GM19240 (cell line): ENCODE measurements at regions not wholly inside any gene's neighbourhood (a gene's known extent, or its start where the extent isn't known, plus 50 kb on each side); places are given as distances from the start of the nearest gene placed in this dataset.
A peak's percentile ranks its signal among the peaks of the same experiment; 100 is the strongest.
"Not testable (repeated sequence)": the region's sequence is repeated elsewhere in the genome, so short reads cannot be mapped to it uniquely, and the experiment has no call there.

Experiments
- DNase-seq: peaks from one replicate; pipeline ENCODE4 v3.0.0; 2011; ENCODE audit warnings: low spot score; ENCODE audit not compliant: insufficient read length

DNA sequence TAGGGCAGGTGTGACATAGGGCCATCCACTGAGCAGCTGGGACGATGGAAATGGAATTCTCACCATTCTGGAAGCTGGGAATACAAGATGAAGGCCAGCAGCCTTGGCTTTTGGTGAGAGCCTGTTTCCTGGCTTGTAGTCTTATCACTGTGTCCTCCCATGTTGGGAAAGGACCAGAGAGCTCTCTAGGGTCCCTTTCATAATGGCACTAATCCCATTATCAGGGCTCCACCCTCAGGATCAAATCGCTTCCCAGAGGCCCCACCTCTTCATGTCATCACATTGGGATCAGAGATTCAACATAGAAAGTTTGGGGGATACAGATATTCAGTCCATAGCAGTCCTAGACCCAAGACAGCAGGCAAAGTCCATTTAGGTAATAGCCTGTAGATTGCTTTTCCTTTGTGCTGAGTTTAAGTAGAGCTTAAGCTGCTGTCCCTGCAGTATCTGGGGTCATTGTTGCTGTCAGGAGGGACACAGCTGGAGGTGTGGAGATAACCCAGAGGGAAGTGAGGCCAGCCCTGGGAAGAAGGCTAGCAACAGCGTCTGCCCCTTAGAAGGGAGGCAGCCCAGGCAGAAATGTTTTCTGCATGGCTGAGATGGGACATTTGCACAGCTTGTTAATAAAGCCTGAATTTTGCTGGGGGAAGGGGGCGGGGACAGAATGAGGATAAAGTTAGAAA, 136.5 kb upstream of the GPR12 start:
- no peak for DNase-seq

DNA sequence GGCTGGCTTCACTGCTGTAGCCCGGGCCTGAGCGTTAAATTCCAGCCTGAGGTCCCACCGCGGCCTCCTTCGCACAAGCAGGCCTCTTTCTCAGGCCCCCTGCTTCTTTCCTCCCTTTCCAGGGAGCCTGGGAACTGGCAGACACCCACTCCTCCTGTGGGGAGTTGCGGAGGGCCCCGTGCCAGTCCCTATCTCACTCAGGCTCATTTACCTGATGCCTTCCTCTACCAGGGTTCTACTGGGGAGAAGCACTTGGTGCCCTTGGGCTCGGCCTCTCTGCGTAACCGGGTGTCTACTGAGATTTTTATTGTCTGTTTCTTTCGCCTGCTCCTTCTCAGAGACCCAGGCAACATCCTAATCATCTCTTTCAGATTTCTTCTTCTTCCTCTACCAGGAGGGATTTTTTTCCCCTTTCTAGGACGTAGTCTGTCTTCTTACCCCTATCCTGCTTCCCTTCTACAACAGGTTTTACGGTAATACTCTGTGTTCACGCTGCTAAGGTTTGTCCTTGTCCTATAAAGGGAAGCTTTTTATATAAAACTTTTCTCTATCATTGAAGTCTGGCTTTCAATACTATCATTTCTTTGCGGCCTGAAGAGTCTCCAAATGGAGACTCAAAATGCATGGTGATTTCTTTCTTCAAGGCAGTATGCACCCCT, 135.4 kb upstream of the GPR12 start:
- no peak for DNase-seq

DNA sequence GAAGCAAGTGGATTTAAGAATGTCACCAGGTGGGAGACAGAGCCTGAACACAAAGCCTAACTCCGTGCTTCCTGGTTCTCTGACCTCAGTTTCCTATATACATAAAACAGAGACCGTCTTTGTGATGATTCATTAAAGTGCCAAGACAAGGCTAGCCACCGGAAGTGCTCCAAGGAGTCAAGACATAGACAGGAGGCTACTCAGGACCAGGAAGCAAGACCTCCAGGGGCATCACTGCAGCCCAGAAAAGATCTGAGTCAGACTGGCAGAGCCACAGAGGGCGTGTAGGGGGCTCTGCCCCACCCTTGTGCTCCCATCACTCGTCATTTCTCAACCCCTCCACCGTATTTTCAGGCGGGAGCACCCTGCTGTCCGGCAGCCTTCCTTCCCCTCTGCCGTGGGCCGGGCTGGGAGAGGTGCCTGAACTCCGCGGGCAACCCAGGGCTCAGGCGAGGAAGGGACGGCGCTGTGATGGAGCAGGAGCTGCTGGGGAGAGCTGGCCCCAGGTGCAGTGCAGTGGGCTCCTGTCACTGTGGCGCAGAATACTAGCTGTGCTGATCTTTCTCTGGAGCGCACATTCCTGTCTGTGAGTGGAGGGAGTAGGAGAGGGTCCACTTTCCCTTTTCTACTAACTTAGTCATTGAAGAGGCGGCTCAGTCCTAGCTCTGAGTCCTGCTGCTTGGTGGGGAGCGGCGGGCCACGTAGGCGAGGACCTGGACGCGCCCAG, 134.7 kb upstream of the GPR12 start:
- DNase-seq = no peak

DNA sequence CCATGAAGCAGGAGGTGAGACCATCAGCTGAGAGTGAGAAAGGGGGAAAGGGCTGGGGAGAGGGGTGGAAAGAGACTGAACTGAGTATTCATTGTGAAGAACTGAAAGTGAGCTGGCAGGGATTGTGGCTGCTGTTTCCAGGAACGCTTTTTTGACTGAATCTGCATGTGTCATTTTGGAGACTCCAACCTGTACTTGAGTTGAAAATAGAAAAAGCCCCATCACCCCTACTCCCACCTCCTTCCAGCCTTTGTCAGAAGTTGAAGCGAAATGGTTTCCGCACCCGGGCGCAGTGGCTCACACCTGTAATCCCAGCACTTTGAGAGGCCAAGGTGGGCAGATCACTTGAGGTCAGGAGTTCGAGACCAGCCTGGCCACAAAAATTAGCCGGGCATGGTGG, 128.0 kb upstream of the GPR12 start:
- no peak for DNase-seq

DNA sequence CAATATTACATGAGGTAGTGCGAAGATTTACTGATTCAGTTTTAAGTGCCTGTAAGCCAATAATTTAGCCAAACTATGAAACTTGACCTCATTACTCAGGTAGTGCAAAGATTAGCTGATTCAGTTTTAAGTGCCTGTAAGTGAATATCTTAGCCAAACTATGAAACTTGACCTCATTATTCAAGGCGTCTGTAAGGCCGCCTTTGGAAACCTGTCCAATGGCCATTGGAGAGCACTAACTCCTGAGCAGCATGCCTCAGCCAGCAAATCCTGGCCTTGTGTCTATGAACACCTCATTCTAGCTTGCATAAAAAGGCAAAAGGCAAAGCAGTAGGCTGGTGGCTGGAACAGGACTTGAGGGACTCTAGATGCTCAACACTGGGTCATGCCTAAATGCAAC, 127.0 kb upstream of the GPR12 start:
- no peak for DNase-seq

DNA sequence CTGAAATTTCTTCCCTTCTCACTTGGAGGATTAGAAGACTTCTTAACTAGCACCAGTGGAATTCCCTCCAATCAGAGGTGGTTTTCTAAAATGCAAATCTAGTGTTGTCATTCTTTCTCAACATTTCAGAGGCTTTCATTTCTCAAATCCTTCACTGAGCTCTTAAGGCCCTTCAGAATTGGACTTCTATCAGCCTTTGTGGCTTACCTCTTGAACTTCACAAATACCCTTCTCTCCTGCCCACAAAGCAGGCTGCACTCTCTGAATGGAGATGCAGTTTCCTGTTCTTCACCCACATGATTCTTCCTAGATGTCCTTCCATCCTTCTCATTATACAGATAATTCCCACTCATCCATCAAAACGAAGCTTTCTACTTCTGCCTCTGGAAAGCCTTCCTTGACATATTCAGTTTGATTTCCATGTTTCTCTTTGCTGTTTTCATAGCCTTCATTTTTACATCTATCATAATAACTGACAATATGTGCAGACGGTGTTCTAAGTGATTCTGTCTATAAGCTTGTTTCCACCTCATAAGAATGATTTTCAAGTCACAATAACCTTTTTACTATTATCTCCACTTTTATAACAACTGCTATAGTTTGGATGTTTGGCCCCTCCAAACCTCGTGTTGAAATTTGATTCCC, 123.1 kb upstream of the GPR12 start:
- DNase-seq = no peak

DNA sequence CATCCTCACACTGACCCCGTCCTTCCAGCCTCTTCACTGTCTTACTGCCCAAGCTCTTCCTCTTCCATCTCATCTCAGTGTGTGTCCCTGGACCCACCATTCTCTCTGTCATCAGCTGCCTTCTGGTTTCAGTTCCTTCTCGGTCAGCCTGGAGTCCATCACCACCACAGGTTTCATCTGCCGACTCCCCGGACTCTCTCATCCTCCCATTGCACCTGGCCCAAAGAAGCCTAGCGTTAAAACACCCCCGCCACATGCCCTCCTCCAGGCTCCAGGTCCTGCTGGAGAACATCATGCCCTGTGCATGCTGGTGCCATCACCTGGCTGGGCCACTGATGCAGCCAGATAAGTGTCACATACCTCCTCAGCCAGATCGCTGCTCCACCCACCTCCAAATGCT, 122.1 kb upstream of the GPR12 start:
- no peak for DNase-seq

DNA sequence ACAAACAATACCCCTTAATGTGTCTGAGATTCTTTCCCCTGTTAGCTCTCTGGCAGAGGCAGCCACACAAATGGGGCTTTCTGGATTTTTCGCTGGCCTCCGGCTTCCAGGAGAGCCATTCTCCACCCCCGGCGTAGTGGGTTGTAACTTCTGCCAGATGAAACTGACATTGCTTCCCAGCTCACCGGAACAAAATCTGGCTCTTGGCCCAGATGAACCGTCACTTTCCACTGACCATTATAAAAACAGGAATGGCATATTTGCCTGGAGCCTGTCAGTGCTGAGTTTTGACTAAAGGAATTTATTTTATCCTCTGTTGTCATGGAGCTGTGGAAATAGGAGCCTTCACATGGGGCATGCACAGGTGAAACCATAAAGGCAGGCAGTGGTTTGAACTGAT, 120.6 kb upstream of the GPR12 start:
- DNase-seq = no peak

DNA sequence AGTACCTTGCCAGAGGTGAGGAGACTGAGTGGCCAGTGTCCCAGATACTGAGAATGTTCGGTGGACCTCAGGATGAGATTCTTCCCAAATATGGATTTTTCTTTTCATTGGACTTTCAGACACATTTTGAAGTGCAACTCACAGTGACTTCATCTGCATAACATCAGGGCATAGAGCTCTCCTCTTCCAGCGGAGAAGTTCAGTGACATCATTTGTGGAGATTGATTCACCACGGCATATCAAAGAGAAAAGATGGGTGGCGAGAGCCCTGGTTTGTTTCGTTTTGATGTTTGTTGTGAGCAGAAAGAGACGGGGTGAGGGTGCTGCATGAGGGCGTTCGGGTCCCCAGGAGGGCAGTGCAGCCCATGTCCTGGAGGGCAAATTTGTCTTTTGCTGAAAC, 120.1 kb upstream of the GPR12 start:
- no peak for DNase-seq

DNA sequence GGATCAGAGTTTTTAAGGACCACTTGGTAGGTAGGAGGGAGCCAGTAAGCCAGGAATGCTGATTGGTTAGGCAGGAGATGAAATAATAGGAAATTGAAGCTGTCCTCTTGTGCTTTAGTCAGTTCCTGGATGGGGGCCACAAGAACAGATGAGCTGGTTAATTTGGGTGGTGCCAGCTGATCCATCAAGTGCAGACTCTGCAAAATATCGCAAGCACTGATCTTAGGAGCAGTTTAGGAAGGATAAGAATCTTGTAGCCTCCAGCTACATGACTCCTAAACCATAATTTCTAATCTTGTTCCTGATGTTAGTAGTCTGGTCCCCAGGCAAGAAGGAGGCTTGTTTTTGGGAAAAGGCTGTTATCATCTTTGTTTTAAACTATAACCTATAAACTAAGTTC, 117.9 kb upstream of the GPR12 start:
- no peak for DNase-seq

DNA sequence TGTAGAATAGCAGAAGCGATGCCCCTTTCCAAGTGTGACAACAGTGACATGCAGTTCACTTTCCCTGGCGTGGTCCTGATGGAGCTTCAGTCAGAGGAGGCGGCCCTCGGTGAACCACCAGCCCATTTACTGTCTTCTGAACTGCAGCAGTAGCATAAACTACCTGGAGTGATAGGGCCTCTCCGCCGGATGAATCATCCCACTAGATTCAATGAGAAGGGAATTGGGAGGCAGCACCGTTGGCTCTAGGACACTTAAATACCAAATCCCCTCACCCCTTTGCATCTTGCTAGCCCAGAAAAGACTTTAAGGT, 112.8 kb upstream of the GPR12 start:
- no peak for DNase-seq

DNA sequence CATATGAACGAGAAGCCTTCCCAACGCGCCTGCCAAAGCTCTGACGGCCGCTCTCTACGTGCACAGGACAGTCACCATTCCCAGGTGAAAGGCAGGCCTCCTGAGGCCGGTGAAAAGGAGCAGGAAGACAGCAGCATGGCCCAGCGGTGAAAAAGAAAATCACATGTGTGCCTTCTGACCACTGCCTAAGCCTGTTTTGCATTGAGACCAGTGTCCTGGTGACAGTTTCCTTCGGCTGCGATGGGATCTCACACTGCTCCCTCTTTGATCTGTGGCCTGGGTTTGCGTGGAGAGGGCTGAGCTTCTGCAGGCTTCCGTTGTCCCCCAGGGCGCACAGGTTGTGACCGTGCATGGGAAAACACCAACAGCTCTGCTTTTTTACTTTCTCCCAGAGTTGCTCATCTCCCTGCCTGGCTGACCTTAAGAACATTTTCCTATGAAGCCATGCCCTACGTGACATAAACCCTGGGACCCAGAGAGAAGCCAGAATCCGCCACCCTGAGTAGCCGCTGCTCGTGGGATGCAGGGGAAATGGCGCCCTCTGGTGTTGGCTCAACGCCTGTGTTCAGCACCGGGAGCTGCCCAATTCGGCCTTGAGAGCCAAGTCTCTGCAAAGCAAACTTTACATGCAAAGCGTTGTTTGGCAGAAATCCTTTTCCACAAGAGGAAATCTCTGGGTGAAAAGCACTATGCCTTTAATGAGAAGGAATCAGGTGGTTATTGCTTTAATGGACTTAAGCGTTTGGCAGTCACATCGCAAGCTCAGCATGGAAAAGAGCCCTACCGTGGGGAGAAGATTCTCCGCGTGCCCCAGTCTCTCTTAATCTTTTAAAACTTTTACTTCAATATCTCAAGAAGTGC, 112.2 kb upstream of the GPR12 start:
- DNase-seq = peak; percentile 13

DNA sequence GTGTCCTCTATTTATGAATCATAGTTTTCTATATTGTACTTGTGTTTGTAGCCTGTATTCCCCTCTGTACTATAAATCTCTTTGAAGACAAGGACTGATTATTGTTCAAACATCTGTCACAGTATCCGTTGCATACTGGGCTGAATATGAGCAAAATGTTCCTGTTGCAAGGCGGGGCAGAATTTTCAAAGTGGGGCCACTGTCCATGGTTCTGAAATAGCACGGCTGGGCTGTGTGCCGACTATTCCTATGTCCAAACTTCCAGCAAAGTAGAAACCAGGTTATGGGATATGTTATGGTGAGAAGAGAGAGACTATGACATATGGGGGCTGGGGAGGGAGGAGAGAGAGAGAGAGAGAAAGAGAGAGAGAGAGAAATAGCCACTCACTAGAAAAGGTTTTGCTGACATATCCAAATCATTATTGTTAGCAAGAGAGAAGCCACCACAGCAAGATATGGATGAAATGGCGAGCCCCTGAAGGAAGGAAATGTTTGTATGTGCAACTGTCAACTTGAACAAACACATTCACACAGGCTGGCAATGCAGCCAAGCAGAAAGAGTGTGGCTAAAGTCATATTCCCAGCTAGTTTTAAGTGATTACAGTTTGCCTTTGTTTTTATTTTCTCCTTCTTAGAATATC, 107.0 kb upstream of the GPR12 start:
- DNase-seq = no peak

DNA sequence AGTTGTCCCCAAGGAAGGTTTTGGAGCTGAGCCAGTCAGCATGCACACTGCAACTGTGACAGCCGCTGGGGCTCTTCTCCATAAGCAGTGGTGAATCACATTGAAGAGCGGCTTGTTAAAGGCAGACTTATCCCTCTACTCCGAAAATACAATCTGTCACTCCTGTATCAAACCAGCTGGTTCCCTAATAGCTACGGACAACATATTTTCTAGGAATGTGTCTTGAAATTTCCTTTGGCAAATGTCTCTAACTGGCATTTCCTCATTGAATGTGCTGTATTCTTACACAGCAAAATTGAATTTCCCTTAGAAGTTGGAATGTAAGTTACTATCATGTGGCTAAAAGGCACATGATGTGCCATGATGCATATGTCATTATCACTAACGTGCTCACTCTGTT, 104.0 kb upstream of the GPR12 start:
- no peak for DNase-seq

DNA sequence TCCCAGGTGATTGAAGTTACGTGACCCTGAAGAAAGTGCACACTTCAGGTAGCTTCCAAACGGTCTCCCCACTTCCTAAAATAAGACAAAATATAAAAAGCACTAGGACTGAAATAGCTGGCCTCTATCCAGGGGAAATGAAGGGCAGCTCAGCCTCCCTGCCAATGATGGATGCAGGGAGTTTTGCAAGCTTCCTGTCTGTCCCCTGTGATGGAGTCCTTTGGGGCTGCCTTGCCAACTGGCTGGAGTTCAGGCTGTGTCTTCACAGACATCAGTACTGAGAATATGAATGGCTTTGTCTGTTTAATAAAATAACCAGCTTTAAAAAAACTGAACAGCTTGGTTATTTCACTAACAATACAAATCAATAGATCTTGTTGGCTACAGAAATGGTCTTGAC, 101.4 kb upstream of the GPR12 start:
- DNase-seq = no peak

DNA sequence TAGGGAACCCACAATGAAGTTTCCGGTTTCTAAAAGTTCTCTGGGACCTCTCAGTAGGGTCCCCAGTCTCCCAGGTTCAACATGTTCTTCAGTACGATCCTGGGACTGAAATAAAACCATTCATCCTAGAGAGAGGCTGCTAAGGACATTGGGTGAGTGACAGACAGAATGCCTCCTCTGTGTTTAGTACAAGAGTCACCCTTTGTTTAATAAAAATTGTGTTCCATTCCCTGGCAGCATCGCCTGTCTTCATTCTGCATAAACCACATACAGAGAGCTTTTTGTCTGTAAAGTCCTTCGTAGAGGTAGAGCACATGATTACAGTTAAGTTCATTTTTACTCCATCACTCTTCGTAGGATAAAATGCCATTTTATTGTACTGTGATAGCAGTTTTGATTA, 95.3 kb upstream of the GPR12 start:
- no peak for DNase-seq

DNA sequence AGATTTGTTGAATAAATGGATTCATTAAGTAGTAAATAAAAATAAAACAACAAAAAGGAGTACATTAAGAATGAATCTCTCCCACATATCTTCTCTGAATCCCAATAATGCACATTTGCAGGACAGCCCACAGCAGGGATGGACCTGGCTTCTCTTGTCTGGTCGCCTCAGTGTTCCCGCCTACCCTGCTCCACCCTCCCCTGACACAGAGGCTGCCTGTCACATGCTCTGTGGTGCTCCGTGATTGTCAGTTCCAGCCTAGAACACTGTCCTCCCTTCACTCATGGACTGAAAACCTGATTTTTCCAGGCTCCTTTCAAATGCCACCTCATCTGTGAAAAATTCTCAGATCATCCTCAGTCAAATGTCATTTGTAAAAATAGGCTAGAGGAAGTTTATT, 94.5 kb upstream of the GPR12 start:
- no peak for DNase-seq

DNA sequence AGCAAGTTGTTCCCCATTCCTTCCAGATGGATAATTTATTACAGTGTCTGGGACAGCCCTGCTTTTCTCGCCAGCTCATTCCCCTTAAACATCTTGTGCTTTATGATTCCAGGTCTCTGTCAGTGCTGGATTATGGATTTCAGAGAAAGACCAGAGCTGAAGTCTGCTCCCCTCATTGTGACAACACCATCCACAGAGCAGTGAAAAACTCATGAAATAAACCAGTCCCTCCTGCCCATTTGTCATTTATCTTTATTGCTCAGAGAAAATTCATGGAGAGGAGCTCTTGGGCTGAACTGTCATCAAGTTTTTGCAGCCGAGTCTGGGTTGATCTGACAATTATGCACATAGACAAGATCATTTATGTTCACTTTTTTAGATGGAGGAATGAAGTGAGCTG, 92.7 kb upstream of the GPR12 start:
- DNase-seq = no peak

DNA sequence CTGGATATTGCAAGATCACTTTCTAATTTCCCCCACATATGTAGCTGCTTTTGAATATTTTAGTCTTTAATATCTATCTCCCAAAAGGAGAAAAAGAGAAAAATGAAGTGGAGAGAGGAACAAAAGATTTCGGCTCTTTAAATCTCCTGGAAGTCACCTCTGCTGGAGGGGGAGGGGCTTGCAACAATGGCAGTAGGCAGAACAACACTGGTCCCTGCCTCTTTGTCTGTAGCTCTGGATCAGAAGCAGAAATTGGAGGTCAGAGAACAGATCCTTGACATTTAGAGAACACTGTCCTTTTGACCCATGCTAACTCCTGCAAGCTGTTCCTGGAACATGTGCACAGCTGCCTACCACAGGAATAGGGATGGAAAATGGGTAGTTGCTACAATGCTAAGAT, 86.7 kb upstream of the GPR12 start:
- no peak for DNase-seq

DNA sequence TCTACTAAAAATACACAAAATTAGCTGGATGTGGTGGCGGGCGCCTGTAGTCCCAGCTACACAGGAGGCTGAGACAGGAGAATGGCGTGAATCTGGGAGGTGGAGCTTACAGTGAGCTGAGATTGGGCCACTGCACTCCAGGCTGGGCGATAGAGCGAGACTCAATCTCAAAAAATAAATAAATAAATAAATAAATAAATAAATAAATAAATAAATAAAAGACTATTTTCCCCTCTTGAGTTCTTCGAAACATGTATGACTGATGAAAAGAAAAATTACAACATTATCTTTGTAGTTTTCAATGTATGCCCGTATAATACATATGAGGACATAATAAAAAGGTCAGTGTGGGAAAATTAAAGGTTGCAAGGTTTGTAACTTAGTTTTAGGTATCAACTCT, 84.5 kb upstream of the GPR12 start:
- not testable (repeated sequence) for DNase-seq

DNA sequence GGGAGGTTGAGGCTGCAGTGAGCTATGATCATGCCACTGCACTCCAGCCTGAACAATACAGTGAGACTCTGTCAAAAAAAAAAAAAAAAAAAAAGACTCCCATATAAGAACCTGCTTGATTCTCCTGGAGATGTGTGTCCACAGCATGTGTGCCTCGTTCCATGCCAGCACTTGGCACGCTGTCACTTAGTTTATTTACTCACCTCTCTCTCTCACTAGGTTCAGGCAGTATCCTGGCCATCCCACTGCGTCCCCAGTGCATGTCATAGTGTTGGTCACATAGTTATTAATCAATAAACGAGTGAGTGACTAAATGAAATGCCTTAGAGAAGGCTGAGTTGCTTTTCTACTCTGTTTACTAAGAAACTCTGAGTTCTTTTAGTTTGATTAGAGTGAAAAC, 79.1 kb upstream of the GPR12 start:
- no peak for DNase-seq
